CD4-positive, alpha-beta T cell treated with Interleukin-10 for 1 hour (primary cell): ENCODE measurements at regions not wholly inside any gene's neighbourhood (a gene's known extent, or its start where the extent isn't known, plus 50 kb on each side); places are given as distances from the start of the nearest gene placed in this dataset.

Source experiments
- DNase-seq: peaks from one replicate; pipeline ENCODE4 v3.0.0-alpha.2; 2020

DNA sequence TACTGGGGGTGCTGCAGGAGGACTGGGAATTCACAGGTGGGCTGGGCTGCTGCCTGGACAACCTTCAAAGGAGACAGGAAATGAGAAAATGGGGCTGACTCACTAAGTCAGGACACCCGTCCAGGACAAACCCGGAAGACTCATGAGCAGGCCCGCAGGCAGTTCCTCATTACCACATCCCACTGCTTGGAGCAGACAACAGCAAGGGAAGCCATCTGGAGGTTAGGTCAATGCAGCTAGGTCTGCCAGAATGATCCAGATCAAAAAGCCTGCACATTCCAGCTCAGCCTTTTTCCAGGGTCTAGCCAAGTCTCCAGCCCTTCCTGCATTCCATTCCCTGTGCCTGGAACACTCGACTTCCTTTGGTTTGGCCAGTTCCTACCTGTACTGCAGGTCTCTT, 536.5 kb upstream of the CDH11 start:
- no peak for DNase-seq

DNA sequence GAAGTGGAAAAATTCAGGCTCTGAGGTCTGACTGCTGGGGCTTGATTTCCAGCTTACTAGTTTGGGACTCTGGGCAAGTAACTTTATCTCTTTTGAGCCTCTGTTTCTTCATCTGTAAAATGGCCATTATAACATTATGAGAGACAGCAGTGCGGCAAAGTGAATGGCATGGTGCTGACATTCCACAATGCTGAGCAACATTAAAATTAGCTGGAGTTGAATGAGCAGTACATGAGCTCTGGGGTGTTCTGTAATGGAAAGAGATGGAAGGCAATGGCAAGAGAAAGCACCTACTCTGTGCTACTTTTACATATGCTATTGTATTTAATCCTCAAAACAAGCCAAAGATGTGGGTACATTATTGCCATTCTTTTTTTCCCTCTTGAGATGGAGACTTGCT, 535.7 kb upstream of the CDH11 start:
- DNase-seq = no peak

DNA sequence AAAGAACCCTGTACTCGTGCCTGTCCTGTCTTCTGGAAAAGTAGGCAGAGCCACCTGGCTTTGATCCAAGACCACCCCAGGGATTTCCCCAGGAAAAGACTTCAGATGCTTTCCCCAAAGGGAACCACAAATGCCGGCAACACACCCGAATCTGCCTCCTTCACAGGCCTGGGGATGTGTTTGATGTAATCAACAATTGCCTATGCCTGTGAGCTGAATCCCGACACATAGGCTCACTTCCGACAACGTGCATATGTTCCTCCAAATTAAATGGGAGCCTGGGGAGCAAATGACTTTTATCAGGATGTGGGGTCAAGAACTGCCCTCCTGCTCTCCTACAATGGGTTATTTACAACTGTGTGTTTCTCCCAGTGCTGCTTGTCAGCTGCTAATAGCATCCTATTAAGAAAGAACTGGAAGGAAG, 535.2 kb upstream of the CDH11 start:
- no peak for DNase-seq

DNA sequence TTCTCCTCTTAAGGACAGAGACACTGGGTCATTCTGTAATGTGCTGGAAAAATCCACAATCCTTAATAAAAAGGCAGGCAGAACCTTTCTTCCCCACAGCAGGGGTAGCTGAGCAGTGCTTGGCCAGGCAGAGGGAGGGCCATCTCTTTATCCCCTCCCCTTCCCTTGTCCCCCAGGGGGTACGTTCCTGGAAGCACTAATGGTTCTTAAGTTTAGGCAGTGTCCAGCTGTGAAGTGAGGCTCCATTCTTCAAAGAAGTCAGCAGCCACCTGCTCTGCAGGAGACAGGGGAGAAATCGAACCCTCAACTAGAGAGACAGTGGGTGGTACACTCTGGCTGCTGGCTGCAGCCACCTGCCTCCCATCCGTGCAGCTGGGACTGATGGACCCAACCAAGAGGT, 533.9 kb upstream of the CDH11 start:
- DNase-seq = no peak

DNA sequence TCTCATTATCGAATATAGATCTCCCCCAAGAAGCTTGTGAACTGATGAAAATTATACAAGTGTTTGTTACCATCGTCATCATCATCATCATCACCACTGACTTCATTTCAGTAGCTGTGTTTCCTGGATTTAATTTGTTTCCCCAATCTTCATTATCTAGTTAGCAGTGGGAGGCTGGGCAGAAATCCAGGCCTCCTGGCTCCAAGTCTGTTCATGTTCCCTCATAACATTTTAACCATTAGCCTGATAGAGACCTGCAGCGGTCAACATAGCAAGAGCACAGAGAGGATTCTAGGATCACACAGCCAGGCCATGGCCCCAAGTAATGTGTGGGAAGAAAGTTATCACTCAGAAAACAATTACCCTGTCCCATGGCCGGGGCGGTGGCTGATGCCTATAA, 526.2 kb upstream of the CDH11 start:
- DNase-seq = no peak

DNA sequence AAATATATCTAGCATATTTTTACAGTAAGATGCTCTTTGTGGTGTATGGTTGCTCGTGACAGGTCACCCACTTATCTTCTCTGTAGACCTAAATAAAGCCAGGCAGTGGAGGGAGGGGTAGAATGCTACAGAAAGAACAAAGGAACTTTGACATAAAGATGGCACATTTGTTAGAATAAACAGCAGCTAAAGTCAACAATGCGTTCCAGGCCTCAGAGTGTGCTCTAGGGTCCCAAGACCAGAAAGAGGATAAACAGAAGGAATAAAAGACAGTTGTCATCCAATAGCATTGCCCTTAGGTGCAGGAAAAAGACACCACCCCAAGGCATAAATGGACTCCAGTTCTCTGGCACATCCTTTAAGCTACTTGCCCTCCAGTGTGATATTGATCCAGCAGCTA, 523.0 kb upstream of the CDH11 start:
- no peak for DNase-seq

DNA sequence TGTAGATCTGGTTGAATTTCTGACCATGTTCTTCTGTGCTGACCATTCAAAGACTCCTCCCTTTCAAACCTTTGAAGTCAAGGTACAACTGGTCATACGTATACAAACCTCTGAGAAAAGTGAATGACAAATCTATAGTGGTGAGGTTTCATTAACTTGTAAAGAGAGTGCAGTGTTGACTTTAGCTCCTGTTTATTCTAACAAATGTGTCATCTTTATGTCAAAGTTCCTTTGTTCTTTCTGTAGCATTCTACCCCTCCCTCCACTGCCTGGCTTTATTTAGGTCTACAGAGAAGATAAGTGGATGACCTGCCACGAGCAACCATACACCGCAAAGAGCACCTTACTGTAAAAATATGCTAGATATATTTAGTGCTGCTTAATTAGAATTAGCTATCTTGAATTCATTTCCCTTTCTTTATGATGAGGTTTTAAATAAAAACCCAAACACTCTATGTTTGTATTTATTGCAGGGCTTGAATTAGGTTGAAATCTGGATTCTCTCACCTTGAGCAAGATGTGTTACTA, 520.0 kb upstream of the CDH11 start:
- DNase-seq = no peak

DNA sequence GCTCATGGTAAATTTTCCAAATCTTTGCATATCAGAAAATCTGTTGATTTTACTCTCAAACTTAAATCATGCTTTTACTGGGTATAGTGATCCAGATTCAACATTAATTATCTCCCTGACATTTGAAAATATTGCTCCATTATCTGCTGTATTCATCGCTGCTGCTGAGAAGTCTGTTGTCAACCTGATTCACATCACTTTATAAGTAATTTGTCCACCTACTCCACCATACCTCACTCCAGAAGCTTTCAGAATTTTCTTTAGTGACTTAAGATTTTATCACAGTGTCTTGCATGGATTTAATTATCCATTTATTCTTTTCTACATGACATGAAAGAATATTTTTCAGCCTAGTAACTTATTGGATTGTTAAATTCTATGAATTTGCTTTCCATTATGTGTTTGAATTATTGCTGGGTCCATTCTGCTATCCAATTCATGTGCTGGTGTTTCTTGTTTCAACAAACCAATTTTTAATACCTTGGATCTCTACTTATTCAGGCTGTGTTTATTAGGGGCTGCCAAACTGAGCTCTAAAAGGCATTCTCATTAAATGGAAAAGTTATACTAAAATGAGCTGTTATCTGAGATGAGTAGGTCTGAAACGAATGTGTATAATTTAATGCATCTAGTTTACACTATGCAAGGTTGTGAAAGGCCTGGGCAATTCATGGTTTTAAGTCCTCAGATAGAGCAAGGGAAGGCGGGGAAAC, 519.3 kb upstream of the CDH11 start:
- DNase-seq = no peak

DNA sequence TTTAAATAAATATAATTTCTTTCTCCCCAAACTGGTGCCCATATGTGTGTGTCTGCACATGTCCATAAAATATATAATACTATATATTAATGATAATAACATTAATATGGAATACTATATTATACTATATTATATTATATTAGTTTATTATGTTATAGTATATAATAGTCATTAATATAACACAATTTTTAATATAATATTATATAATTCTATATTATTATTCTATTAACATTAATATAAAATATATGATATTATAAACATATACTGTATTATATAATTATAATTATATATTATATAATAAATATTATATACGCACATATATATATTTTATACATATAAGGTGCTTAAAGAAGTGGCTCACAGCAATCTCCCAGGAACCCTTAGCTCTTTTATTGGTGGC, 513.0 kb upstream of the CDH11 start:
- no peak for DNase-seq

DNA sequence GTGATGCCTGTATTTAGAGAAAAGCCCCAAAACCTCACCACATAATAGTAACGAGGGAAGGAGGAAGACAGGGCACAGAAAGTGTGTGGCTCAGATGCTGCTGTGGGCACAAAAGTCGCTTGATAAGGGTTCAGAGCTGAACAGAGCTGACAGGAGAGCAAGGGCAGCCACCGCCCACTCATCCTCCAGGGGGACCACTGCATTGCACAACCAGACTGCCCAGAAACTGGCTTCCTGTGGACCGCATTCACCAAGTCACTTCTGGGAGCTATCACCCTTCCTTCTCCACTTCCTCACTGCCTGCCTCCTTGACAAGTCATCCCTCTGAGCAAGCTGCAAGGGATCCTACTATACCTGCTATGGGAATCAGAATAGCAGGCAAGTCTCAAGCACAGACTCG, 512.4 kb upstream of the CDH11 start:
- DNase-seq = no peak

DNA sequence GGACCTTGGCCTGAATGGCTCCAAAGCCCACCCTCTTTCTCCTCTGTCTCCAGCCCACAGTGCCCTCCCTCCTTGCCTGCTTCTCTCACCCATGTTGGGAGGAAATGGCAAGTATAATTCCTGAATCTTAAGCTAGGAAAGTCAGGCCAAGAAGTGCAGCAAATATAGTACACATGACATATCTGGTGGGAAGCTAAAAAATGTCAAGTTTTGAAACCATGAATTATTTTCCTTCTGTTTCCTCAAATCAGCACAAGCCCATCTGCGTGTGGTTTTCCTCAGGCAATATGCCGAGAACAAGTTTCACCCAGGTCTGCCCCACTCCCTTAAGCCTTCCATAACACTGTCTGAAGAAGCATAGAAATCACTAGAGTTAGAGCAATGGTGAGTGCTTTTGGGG, 502.8 kb upstream of the CDH11 start:
- DNase-seq = no peak

DNA sequence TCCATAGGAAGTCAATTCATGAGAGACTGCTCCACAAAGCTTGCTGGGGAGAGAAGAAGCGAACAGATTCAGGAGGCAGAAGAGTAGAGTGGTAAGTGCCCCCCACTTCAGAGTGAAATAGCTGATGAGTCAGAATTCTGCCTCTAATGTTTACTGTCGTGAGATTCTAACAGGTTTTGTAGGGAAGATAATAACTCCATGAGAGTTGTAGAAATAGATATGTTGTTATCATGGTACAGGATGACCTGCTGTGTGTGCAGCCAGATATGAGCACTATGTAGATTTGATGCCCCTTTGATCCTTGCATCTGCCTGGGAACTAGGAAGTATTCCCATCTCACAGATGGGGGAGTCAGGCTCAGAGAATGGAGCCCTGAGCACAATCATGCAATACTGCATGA, 502.4 kb upstream of the CDH11 start:
- DNase-seq = no peak

DNA sequence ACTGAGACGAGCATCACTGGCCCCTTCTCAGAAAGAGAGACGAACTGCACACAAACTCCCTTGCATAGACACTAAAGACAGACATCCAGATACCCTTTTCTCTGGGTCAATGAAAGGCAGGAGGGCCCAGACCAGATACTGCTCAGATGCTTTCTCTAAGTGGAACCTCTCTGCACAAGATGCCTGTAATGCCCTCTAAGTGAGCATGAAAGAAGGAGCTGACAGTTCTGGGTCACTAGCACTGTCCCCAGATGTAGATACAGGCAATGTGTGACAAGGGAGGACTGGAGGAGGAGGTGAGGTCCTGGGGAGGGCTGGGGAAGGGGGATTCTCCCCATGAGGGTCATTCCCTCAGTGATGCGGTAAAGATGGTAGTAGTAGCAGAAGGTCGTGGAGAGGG, 501.0 kb upstream of the CDH11 start:
- DNase-seq = no peak

DNA sequence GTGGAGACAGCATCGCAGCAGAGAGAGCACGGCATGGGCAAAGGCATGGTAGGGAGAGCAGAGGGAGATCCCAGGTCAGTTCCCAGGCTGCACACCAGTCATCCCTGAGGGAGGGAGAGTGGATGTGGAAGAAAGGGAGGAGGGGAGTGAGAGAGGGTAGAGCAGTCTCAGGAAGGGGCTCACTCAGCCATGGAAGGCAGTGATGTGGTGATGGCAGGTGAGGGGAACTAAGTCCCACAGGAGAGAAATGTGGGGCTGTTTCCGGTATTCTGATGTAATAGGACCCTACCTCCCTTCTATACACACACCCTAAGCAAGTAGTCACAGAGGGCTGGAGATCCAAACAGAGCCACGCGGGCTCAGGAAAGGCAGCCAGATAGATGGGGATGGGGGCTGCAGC, 500.3 kb upstream of the CDH11 start:
- no peak for DNase-seq

DNA sequence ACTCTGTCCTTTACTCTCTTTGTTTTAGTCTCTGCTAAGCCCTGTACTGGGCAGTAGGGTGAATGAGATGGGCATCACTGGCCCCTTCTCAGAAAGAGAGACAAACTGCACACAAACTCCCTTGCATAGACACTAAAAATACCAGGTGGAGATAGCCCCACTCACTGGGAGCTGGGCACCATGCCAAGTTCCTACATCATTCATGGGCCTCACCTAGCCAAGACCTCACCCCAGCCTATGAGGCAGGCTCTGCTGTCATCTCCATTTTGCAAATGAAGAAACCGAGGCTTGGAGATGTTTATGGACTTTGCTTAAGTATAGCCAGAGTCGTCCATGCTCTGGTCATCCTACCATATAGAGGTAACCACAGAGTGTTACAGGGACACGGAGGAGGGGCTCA, 499.8 kb upstream of the CDH11 start:
- no peak for DNase-seq

DNA sequence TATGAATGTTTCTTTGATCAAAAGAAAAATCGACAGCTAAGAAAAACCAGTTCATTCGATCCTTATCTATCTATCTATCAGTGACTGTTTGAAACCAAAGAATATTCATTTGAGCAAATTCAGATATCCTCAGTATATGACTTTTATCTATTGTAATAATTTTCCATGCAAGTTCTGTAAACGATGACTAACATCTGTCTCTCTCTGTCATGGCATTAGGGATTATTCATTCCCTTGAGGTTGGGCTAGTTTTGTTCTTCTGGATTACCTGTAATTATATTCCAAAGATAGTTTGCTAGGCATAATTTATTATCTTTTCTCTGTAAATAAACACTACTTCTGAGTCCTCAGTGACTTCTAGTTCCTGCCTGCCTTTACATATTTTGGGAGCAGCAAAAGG, 497.7 kb upstream of the CDH11 start:
- DNase-seq = no peak

DNA sequence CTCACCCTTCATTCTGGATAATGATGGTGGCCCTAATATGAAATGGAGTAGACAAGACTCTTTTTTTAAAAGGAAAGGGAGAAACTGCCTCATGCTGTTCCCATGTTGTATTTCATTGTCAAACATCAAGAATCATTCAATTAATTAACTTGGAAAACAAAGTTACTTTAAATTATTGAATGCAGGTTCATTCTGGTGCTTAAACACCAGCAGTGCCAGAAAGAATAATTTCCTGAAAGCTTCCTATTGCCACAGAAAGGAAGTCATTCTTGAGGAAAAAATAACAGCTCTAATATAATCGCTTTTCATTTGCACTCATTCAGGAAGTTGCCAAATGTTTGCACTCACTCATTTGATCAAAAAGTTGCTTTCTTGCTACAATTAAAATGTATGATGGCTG, 497.1 kb upstream of the CDH11 start:
- no peak for DNase-seq

DNA sequence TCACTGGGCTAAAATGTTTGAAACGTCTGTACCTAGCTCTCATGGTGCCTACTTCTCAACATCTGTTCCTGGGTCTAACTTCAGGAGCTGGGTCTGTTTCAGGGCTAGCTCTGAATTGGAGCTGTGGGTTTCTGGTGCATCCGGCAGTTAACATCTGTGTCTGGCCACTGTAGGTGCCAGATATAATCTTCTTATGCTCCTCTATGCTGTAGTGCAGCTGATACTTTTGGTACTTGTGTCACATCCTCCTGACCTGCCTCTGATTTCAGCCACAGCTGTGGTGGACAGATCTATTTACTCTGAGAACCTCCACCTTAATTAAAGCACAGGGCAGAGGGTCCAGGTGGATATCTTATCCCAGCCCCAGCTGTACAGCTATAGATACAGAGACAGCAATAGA, 496.5 kb upstream of the CDH11 start:
- DNase-seq = no peak

DNA sequence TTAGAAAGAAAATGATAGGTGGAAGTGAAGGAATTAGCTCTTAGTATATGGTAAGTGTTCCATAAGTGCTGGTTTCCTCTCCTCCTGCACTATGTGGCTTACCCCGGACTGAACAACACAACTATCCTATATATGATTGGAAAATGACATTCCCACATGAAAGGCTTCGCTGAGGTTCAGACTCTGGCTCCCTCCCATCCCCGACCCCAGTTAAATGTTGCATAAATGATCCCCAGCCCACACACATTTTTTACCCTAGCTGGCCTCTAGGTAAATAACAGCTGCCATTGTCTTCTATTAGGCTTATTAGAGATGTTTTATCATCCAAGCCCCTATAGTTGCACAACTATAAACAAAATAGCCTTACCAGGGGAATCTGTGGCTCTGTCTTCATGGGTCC, 495.6 kb upstream of the CDH11 start:
- DNase-seq = no peak

DNA sequence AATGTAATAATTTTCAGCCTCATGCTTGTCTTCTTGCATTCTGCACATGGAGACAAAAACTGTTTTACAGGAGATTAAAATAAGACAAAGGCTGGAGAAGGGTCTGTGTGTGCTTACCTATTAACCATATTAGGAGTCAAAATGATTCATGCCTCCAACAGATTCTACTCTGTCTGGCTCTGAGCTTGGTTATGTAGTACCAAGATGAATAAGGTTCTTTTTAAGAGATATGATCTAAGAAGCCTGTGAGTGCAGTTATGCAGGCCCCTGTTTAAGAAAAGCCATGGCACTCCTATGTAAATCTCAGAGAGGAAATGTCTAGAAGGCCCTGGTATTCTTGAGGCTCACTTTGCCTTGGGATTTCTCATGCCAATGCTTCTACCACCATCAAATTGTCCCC, 486.6 kb upstream of the CDH11 start:
- no peak for DNase-seq

DNA sequence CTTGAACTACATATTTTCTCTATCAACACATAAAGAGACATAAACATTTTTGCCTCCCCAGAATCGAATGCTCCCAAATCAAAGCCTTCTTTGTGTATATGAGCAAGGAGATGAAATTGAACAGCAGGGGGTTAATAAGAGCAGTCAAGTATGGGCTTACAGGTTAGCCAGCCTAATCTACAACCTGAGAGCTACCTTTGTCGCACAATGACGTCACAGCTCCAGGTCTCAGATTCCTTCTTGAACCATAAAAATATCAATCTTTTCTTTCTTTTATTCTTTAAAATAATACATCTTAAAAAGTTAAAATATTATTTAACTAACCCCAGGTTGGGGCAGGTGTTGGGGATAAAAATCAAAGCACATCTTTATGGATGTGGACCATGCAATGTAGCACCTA, 482.9 kb upstream of the CDH11 start:
- DNase-seq = no peak

DNA sequence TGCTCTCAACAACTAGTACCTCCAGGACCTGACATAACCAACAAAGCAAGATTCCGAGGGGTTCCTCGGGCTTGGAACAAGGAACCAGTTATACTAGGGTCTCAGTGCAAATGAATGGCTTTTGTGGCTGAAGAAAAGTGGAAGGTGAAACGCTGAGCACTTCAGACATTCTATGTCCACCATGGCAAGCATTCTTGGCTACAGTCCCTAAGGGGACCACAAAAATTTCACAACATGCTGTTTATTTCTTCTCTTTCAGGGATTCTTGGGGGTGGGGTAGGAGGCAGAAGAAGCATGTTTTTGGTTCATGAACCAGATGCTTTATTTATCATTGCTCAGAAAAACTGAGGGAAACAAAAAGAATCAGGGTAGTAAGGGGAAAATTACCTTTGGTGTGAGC, 479.9 kb upstream of the CDH11 start:
- no peak for DNase-seq

DNA sequence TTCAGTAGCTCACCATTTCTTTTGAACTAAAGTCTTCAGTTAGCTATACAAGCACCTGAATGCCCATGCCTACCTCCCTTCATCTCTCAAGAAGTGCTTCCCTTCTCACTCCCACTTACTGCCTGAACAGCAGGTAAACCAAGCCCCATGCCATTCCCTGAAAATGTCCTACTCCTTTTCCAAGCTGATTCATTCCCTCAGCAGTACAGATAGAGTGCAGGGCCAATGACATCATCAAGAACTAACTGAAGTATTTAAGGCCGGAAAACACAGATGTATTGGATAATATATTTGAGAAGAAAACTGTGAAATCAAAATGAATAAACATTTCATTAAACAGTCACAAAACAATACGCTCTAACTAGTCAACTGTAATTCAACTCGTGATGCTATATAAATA, 478.8 kb upstream of the CDH11 start:
- DNase-seq = no peak

DNA sequence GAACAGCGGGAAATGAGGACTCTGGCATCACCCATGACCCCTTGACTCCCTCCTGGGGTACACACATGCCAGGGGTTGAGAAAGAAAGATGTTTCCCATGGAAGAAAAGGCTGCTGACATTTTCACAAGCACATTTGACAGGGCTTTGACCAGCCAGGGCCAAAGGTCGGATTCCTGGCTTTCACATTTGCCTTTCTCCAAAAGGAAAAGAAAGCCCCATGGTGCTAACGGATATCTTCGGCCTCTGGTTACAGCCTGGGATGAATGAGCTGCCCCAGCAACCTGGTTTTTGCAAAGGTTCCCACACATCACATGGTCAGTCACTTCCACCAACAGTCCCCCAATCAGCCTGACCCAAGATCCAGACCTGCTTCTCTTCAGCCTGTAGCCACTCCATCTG, 478.2 kb upstream of the CDH11 start:
- no peak for DNase-seq

DNA sequence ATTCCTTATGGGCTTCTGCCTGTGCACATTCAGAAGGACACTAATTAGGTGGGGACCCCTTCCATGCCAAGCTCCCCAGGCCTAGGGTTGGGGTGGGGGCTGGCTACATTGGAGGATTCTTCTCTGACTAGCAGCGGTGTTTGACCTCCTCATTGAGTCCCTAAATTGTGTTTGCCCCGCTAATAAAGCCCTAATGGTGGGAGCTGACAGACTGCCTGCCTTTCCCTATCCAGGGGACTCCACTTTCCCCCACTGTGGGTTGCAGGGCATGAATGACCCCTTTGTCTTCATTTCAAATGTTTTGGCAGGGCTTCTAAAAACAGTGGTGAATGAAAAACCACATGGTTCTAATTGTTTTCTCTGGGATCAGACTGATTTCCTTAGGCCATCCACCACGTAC, 476.8 kb upstream of the CDH11 start:
- DNase-seq = no peak

DNA sequence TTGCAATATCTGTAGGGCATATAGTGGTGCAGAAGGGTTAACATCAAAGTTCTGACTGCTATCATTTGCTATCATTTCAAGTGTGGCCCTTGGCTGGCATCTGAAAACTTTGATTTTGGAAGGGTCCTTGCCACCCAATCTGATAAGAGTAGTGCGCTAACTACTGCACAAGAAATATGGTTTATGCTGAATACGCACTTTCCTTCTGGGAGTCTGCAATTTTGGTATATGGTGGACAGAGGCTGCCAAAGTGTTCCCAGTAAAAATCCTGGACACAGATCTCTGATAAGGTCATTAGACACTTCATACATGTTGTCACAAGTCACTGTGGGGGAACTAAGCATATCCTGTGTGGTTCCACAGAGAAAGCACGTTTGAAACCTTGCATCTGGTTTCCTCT, 461.6 kb upstream of the CDH11 start:
- DNase-seq = no peak
